ENCODE measurements at regions not wholly inside any gene's neighbourhood (a gene's known extent, or its start where the extent isn't known, plus 50 kb on each side); places are given as distances from the start of the nearest gene placed in this dataset.
"Not testable (repeated sequence)": the region's sequence is repeated elsewhere in the genome, so short reads cannot be mapped to it uniquely, and the experiment has no call there.

GRCh38 chr1:83508485-83509151 is 490.3 kb downstream of the TTLL7 start:
- DNase-seq, result no peak

GRCh38 chr1:83505148-83505547 is 493.8 kb downstream of the TTLL7 start:
- no peak for DNase-seq

- no peak for DNase-seq
These were observed 495.8 kb downstream of the TTLL7 start for GRCh38 chr1:83503153-83503552.

GRCh38 chr1:83500987-83501591 is 497.8 kb downstream of the TTLL7 start:
- DNase-seq, result no peak

GRCh38 chr1:83500531-83500930 is 498.4 kb downstream of the TTLL7 start:
- DNase-seq, result no peak

- no peak for DNase-seq
These were observed 498.9 kb downstream of the TTLL7 start for GRCh38 chr1:83499998-83500397.

- no peak for DNase-seq
These were observed 501.4 kb downstream of the TTLL7 start for GRCh38 chr1:83497563-83497962.

GRCh38 chr1:83495560-83495959 is 503.4 kb downstream of the TTLL7 start:
- DNase-seq, result no peak

GRCh38 chr1:83493633-83494032 is 505.3 kb downstream of the TTLL7 start:
- DNase-seq, result no peak

GRCh38 chr1:83491930-83492329 is 507.0 kb downstream of the TTLL7 start:
- no peak for DNase-seq

GRCh38 chr1:83490988-83491387 is 507.9 kb downstream of the TTLL7 start:
- DNase-seq, result no peak

- DNase-seq, result not testable (repeated sequence)
These were observed 510.8 kb downstream of the TTLL7 start for GRCh38 chr1:83488105-83488504.

- DNase-seq, result not testable (repeated sequence)
These were observed 511.5 kb downstream of the TTLL7 start for GRCh38 chr1:83487460-83487859.

- DNase-seq, result not testable (repeated sequence)
These were observed 513.5 kb downstream of the TTLL7 start for GRCh38 chr1:83485314-83486019.

- not testable (repeated sequence) for DNase-seq
These were observed 517.6 kb downstream of the TTLL7 start for GRCh38 chr1:83481284-83481683.

- not testable (repeated sequence) for DNase-seq
These were observed 519.2 kb downstream of the TTLL7 start for GRCh38 chr1:83479591-83480239.

GRCh38 chr1:83478127-83478526 is 520.8 kb downstream of the TTLL7 start:
- DNase-seq, result not testable (repeated sequence)

GRCh38 chr1:83476518-83476917 is 522.4 kb downstream of the TTLL7 start:
- DNase-seq, result not testable (repeated sequence)

GRCh38 chr1:83474946-83475345 is 524.0 kb downstream of the TTLL7 start:
- DNase-seq, result not testable (repeated sequence)

GRCh38 chr1:83473986-83474385 is 524.9 kb downstream of the TTLL7 start:
- not testable (repeated sequence) for DNase-seq

GRCh38 chr1:83472066-83472465 is 526.9 kb downstream of the TTLL7 start:
- not testable (repeated sequence) for DNase-seq

GRCh38 chr1:83471272-83471671 is 527.7 kb downstream of the TTLL7 start:
- not testable (repeated sequence) for DNase-seq

GRCh38 chr1:83468336-83468735 is 530.6 kb downstream of the TTLL7 start:
- not testable (repeated sequence) for DNase-seq

All from NK-92 treated with Interleukin-12 subunit alpha and Interleukin-12 subunit beta, amount 100 ng/mL, for 24 hours (cell line).